MCF 10A (cell line): ENCODE measurements at regions not wholly inside any gene's neighbourhood (a gene's known extent, or its start where the extent isn't known, plus 50 kb on each side); places are given as distances from the start of the nearest gene placed in this dataset.

Experiments used
- BruUV-seq: library from RNA; stranded (reverse); fragments of 400-500 nt; replicated peaks from 2 replicates; lab custom pipeline; 2021; lab: Mats Ljungman, UMichigan
- CTCF ChIA-PET: fragments of 300-600 bp; sonication (Branson Sonifier 250); formaldehyde crosslinking; extraction: SDS; loops from one replicate; lab custom pipeline; 2021; ENCODE audit warnings: antibody characterized with exemption, inconsistent platforms; lab: Yijun Ruan, JAX
- POLR2A ChIA-PET: fragments of 300-600, 350-650 bp; sonication (Branson Sonifier 250); formaldehyde crosslinking; extraction: SDS; loops from one replicate; lab custom pipeline; 2020; ENCODE audit warnings: antibody characterized with exemption, inconsistent platforms; lab: Yijun Ruan, JAX
- DNase-seq: peaks from one replicate; pipeline ENCODE4 v3.0.0-alpha.2; 2018; ENCODE audit not compliant: unreplicated experiment
- H3K27ac Mint-ChIP-seq: one replicate; pipeline ENCODE4 v1.8.0; 2022; ENCODE audit warnings: mild to moderate bottlenecking, low read depth, mixed read lengths; ENCODE audit not compliant: unreplicated experiment
- H3K27me3 Mint-ChIP-seq: one replicate; pipeline ENCODE4 v1.8.0; 2022; ENCODE audit warnings: mixed read lengths; ENCODE audit not compliant: insufficient read depth, unreplicated experiment
- H3K36me3 Mint-ChIP-seq: one replicate; pipeline ENCODE4 v1.8.0; 2022; ENCODE audit warnings: mild to moderate bottlenecking, moderate library complexity, mixed read lengths; ENCODE audit not compliant: insufficient read depth, unreplicated experiment
- H3K4me1 Mint-ChIP-seq: one replicate; pipeline ENCODE4 v1.8.0; 2022; ENCODE audit warnings: mixed read lengths; ENCODE audit not compliant: insufficient read depth, unreplicated experiment
- H3K4me3 Mint-ChIP-seq: one replicate; pipeline ENCODE4 v1.8.0; 2022; ENCODE audit warnings: mild to moderate bottlenecking, moderate library complexity, mixed read lengths; ENCODE audit not compliant: unreplicated experiment
- H3K9me3 Mint-ChIP-seq: one replicate; pipeline ENCODE4 v1.8.0; 2022; ENCODE audit warnings: mixed read lengths; ENCODE audit not compliant: unreplicated experiment
- CTCF ChIP-seq: fragments of 200-600 bp; IDR thresholded peaks from one replicate; pipeline ENCODE4 v1.8.0; 2022; ENCODE audit warnings: antibody characterized with exemption, mild to moderate bottlenecking; ENCODE audit not compliant: unreplicated experiment
- intact Hi-C: fragments of 100-400 bp; cut with micrococcal nuclease; formaldehyde crosslinking; loops from 2 replicates; pipeline ENCODE4 v1.14.1; 2022

- Mint-ChIP-seq H3K27me3 (peaks cover 49% of the 10 kb centered on the region), H3K9me3 (no peaks in the 10 kb centered on the region), H3K4me3 (no peak overlapping the region), H3K4me1 (no peaks in the 10 kb centered on the region), H3K36me3 (no peaks in the 10 kb centered on the region), H3K27ac (no peak overlapping the region)
- no TSS peak for BruUV-seq
- no peak for DNase-seq
- intact Hi-C loops = no loop called here
- CTCF ChIA-PET = interaction anchor here (0.7 kb wide), 1 partner anchor 1481 kb away, joined by 4 read pairs; no protein-coding TSS in a partner anchor
- POLR2A ChIA-PET = no interaction called here
- TF ChIP-seq CTCF = no peak
Observed at GRCh38 chrX:36861601-36862000, 146.6 kb upstream of the FAM47C start.

DNA sequence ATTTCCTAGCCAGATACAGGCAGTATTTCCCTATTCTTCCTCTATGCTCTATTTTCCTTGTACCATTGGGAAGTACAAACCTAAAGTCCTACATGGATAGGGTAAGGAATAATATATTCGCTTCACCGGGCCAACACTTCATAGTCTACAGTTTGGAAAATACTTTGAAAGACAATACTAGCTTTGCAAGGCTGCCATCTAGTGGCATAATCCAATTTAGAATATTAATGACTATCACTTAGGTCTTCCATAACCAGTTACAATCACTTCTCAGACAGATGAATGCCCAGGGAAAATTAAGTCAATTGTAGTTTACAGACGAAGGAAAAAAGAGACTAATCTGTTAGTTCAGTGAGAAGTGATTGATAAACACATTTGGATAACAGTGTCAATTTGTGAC lies 141.0 kb upstream of the FAM47C start:
- Mint-ChIP-seq H3K9me3 (no peaks in the 10 kb centered on the region), H3K4me1 (peaks cover 5% of the 10 kb centered on the region), H3K4me3 (no peak overlapping the region), H3K36me3 (no peaks in the 10 kb centered on the region), H3K27ac (no peak overlapping the region), H3K27me3 (peaks cover 39% of the 10 kb centered on the region)
- peak; percentile 57 for DNase-seq
- intact Hi-C loops = loop anchor here (1.0 to 2.0 kb wide), 3 partner anchors 183 to 1487 kb away; no protein-coding TSS in a partner anchor
- ChIA-PET POLR2A (no interaction called here), CTCF (interaction anchor here (1.2 to 1.9 kb wide), 5 partner anchors 12 to 975 kb away, joined by 3 to 5 read pairs (median 4); no protein-coding TSS in a partner anchor)
- BruUV-seq = no TSS peak
- TF ChIP-seq CTCF = peak; percentile 47

GRCh38 chrX:36868592-36868991 lies 139.6 kb upstream of the FAM47C start:
- Mint-ChIP-seq H3K4me1 (peaks cover 5% of the 10 kb centered on the region), H3K4me3 (no peak overlapping the region), H3K9me3 (no peaks in the 10 kb centered on the region), H3K27me3 (peaks cover 38% of the 10 kb centered on the region), H3K27ac (no peak overlapping the region), H3K36me3 (no peaks in the 10 kb centered on the region)
- intact Hi-C loops = no loop called here
- POLR2A ChIA-PET = no interaction called here
- TF ChIP-seq CTCF = no peak
- no TSS peak for BruUV-seq
- CTCF ChIA-PET = interaction anchor here (0.6 kb wide), 1 partner anchor 15 kb away, joined by 4 read pairs; no protein-coding TSS in a partner anchor
- no peak for DNase-seq

DNA sequence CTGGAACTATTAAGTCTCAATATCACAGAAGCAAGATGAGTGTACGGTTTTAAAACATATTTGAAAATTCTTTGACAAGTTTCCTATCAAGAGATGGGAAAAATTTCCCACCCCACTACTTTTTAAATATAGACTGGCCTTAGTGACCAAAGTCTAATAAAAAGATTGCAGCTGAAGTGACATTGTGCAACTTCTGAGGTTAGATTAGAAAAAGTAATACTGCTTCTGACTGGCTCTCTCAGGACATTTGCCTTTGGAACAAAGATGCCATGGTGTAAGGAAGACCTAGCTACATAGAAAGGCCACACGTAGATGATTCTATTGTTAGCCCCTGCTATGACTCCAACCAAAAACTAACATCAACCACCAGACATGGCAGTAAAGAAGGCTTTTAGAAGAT lies 138.7 kb upstream of the FAM47C start:
- ChIA-PET CTCF (interaction anchor here (0.6 to 1.0 kb wide), 2 partner anchors 185 to 979 kb away, joined by 3 to 4 read pairs; no protein-coding TSS in a partner anchor), POLR2A (no interaction called here)
- no peak for DNase-seq
- Mint-ChIP-seq H3K4me1 (peaks cover 5% of the 10 kb centered on the region), H3K27me3 (peaks cover 42% of the 10 kb centered on the region), H3K36me3 (no peaks in the 10 kb centered on the region), H3K27ac (no peak overlapping the region), H3K9me3 (no peaks in the 10 kb centered on the region), H3K4me3 (no peak overlapping the region)
- no peak for TF ChIP-seq CTCF
- BruUV-seq = no TSS peak
- intact Hi-C loops = no loop called here
